ENCODE measurements at regions not wholly inside any gene's neighbourhood (a gene's known extent, or its start where the extent isn't known, plus 50 kb on each side); places are given as distances from the start of the nearest gene placed in this dataset.

GRCh38 chr12:92032101-92032500 is 113.5 kb downstream of the BTG1 start:
- DNase-seq, result no peak

- DNase-seq, result no peak
These were observed 115.0 kb downstream of the BTG1 start for GRCh38 chr12:92030618-92031017.

- DNase-seq, result no peak
These were observed 115.6 kb downstream of the BTG1 start for GRCh38 chr12:92029902-92030586.

- DNase-seq, result no peak
These were observed 116.5 kb downstream of the BTG1 start for GRCh38 chr12:92029136-92029535.

GRCh38 chr12:92028441-92028709 is 117.3 kb downstream of the BTG1 start:
- DNase-seq, result no peak

GRCh38 chr12:92027701-92028440 is 117.8 kb downstream of the BTG1 start:
- DNase-seq, result no peak

GRCh38 chr12:92027243-92027642 is 118.4 kb downstream of the BTG1 start:
- DNase-seq, result no peak

GRCh38 chr12:92025462-92026207 is 120.0 kb downstream of the BTG1 start:
- DNase-seq, result no peak

GRCh38 chr12:92022093-92022492 is 123.6 kb downstream of the BTG1 start:
- no peak for DNase-seq

GRCh38 chr12:92021666-92022035 is 124.0 kb downstream of the BTG1 start:
- DNase-seq, result no peak

- no peak for DNase-seq
These were observed 124.5 kb downstream of the BTG1 start for GRCh38 chr12:92020983-92021665.

- DNase-seq, result no peak
These were observed 126.0 kb downstream of the BTG1 start for GRCh38 chr12:92019491-92020277.

- no peak for DNase-seq
These were observed 133.0 kb downstream of the BTG1 start for GRCh38 chr12:92012691-92013090.

- DNase-seq, result no peak
These were observed 134.6 kb downstream of the BTG1 start for GRCh38 chr12:92010853-92011701.

- DNase-seq, result no peak
These were observed 135.3 kb downstream of the BTG1 start for GRCh38 chr12:92010368-92010767.

- DNase-seq, result no peak
These were observed 137.3 kb downstream of the BTG1 start for GRCh38 chr12:92008345-92008744.

GRCh38 chr12:92007787-92008186 is 137.9 kb downstream of the BTG1 start:
- DNase-seq, result no peak

GRCh38 chr12:92003701-92004100 is 141.9 kb downstream of the BTG1 start:
- DNase-seq, result no peak

- no peak for DNase-seq
These were observed 142.8 kb downstream of the BTG1 start for GRCh38 chr12:92002673-92003382.

- no peak for DNase-seq
These were observed 143.4 kb downstream of the BTG1 start for GRCh38 chr12:92002195-92002649.
